HL-60 (cell line): ENCODE measurements at regions not wholly inside any gene's neighbourhood (a gene's known extent, or its start where the extent isn't known, plus 50 kb on each side); places are given as distances from the start of the nearest gene placed in this dataset.

Experiments
- DNase-seq, 2 experiments: peaks; one replicate each; pipeline ENCODE4 v3.0.0-alpha.2; 2010 to 2020; ENCODE audit warnings: low read depth in 1 of 2, low spot score in 1 of 2
- H3K27ac ChIP-seq: fragments of 250-450 bp; sonication (Bioruptor Pico); replicated peaks from 2 replicates; pipeline ENCODE4 v1.5.1; 2020; ENCODE audit warnings: mild to moderate bottlenecking, moderate library complexity
- H3K27me3 ChIP-seq: fragments of 250-450 bp; sonication (Bioruptor Pico); 2 replicates; pipeline ENCODE4 v1.5.1; 2021; ENCODE audit warnings: mild to moderate bottlenecking, moderate library complexity; ENCODE audit not compliant: insufficient read depth, poor library complexity, severe bottlenecking
- H3K4me3 ChIP-seq: replicated peaks from 2 replicates; pipeline ENCODE4 v1.5.1; 2011; ENCODE audit warnings: mild to moderate bottlenecking, control low read depth, low read length; ENCODE audit not compliant: insufficient read depth
- GABPA ChIP-seq: IDR thresholded peaks from 2 replicates; pipeline ENCODE4 v1.6.1; 2012; ENCODE audit warnings: low read depth
- POLR2AphosphoS5 ChIP-seq: IDR thresholded peaks from 2 replicates; pipeline ENCODE4 v1.6.1; 2012; ENCODE audit warnings: low read depth
- SPI1 ChIP-seq: IDR thresholded peaks from 2 replicates; pipeline ENCODE4 v1.6.1; 2012; ENCODE audit warnings: low read depth, mild to moderate bottlenecking, borderline replicate concordance
- TF ChIP-seq, protein P1 (sequence below): IDR thresholded peaks from one replicate; pipeline ENCODE4 v1.5.1; 2011; ENCODE audit warnings: low read length, control low read depth, inconsistent platforms; ENCODE audit not compliant: insufficient read depth
- TF ChIP-seq, protein P2 (sequence below): IDR thresholded peaks from 2 replicates; pipeline ENCODE4 v1.6.1; 2012; ENCODE audit warnings: low read depth; ENCODE audit not compliant: insufficient replicate concordance

DNA sequence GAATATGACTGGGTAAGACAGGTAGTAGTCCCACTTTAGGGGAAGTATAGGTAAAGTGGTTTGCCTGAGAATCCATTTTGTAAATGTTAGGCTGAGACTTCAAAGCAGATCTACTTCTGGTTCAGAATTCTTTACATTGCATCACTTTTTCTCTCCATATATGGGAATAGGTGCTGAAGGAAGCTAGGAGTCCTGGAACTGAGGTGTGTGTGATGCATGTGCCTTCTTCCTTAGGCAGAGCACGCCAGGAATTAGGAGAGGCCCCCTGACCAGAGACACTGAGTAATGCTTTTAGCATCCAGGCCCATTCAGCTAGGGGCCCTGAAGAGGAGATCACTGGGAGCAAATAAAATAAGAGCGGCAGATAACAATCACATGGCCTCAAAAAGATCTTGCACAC, 69.2 kb upstream of the DCP1A start:
- TF ChIP-seq, protein P1, sequence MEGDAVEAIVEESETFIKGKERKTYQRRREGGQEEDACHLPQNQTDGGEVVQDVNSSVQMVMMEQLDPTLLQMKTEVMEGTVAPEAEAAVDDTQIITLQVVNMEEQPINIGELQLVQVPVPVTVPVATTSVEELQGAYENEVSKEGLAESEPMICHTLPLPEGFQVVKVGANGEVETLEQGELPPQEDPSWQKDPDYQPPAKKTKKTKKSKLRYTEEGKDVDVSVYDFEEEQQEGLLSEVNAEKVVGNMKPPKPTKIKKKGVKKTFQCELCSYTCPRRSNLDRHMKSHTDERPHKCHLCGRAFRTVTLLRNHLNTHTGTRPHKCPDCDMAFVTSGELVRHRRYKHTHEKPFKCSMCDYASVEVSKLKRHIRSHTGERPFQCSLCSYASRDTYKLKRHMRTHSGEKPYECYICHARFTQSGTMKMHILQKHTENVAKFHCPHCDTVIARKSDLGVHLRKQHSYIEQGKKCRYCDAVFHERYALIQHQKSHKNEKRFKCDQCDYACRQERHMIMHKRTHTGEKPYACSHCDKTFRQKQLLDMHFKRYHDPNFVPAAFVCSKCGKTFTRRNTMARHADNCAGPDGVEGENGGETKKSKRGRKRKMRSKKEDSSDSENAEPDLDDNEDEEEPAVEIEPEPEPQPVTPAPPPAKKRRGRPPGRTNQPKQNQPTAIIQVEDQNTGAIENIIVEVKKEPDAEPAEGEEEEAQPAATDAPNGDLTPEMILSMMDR = no peak
- TF ChIP-seq SPI1 (no peak), POLR2AphosphoS5 (no peak), GABPA (no peak)
- TF ChIP-seq, protein P2, sequence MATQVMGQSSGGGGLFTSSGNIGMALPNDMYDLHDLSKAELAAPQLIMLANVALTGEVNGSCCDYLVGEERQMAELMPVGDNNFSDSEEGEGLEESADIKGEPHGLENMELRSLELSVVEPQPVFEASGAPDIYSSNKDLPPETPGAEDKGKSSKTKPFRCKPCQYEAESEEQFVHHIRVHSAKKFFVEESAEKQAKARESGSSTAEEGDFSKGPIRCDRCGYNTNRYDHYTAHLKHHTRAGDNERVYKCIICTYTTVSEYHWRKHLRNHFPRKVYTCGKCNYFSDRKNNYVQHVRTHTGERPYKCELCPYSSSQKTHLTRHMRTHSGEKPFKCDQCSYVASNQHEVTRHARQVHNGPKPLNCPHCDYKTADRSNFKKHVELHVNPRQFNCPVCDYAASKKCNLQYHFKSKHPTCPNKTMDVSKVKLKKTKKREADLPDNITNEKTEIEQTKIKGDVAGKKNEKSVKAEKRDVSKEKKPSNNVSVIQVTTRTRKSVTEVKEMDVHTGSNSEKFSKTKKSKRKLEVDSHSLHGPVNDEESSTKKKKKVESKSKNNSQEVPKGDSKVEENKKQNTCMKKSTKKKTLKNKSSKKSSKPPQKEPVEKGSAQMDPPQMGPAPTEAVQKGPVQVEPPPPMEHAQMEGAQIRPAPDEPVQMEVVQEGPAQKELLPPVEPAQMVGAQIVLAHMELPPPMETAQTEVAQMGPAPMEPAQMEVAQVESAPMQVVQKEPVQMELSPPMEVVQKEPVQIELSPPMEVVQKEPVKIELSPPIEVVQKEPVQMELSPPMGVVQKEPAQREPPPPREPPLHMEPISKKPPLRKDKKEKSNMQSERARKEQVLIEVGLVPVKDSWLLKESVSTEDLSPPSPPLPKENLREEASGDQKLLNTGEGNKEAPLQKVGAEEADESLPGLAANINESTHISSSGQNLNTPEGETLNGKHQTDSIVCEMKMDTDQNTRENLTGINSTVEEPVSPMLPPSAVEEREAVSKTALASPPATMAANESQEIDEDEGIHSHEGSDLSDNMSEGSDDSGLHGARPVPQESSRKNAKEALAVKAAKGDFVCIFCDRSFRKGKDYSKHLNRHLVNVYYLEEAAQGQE = no peak
- no peaks in the 10 kb centered on the region for H3K27me3 ChIP-seq
- no peak for DNase-seq
- no peak overlapping the region for H3K27ac ChIP-seq
- H3K4me3 ChIP-seq = no peak overlapping the region

DNA sequence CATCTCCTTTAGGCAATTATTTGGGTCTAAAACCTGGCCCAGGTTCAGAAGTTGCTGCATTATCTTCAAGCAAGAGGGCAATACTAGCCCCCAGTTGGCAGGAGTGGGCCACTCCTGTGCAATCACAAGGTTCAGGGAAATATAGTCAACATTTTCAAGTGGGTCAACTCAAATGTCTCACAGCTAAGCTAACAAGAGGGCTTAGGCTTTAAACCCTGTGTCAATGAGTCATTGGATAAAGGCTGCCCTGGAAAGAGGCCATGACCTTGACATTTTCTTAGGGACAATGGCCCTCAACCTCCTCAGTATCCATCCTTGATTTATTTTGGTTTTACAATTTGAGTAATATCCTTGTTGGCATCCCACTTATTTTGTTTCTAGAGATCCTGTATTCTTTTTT, 73.5 kb upstream of the DCP1A start:
- TF ChIP-seq, protein P2 = no peak
- TF ChIP-seq POLR2AphosphoS5 (no peak), SPI1 (no peak), GABPA (no peak)
- TF ChIP-seq, protein P1 = no peak
- Histone ChIP-seq H3K27ac (no peak overlapping the region), H3K27me3 (no peaks in the 10 kb centered on the region), H3K4me3 (no peak overlapping the region)
- no peak for DNase-seq

DNA sequence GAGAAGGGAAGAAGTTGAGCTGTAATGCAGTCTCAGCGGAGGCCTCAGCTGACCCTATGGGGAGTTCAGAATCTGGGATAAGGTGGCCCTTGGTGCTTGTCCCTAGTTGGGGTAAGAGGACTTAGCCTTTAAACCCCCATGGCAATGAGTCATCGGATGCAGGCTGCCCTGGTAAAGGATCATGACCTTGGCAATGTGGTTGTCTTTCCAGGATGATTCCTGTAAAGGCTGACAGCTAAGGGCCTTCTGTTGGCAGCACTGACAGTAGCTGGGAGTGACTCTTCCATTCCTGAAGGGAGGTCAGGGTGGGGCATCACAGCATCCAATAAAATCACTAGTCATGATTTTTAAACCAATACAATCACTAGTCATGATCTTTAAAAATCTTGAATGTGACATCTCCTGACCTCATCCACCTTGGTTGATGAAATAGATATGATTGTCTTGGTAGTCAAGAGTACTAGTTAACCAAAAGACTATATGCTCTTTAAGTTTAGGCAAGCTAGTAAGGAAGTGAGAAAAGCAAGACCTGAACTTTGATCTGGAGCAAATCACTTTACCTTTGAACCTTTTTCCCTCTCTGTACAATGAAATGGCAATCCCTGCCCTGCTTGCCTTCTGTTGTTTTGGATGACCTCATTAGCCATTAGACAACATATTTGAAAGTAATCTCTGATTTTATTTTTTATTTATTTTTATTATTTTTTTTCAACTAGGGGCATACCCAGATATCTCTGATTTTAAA, 71.3 kb upstream of the CACNA1D start:
- H3K4me3 ChIP-seq = no peak overlapping the region
- no peak for DNase-seq
- H3K27ac ChIP-seq = no peak overlapping the region
- H3K27me3 ChIP-seq = no peaks in the 10 kb centered on the region
- TF ChIP-seq, protein P2 = no peak
- TF ChIP-seq, protein P1 = no peak
- no peak for TF ChIP-seq GABPA
- no peak for TF ChIP-seq SPI1
- no peak for TF ChIP-seq POLR2AphosphoS5
